ENCODE measurements at regions not wholly inside any gene's neighbourhood (a gene's known extent, or its start where the extent isn't known, plus 50 kb on each side); places are given as distances from the start of the nearest gene placed in this dataset.

GRCh38 chr1:199287206-199287605, 648.4 kb downstream of the PTPRC start:
- H3K36me3 ChIP-seq: no peaks in the 10 kb centered on the region
- TF ChIP-seq CTCF (IDR thresholded peaks at IDR 0.05): no peak
- no peak overlapping the region for H3K27ac ChIP-seq
- no peak for DNase-seq
- H3K9me3 ChIP-seq: no peaks in the 10 kb centered on the region
- intact Hi-C loops (cut with DNase I): no loop called here
- H3K9ac ChIP-seq (ENCODE audit: low read depth in 2 of 2, low read length in 2 of 2): no peak overlapping the region
- H3K4me1 ChIP-seq: no peaks in the 10 kb centered on the region
- no peaks in the 10 kb centered on the region for H3K27me3 ChIP-seq
- H3K4me3 ChIP-seq: no peak overlapping the region

GRCh38 chr1:199287647-199288046, 648.8 kb downstream of the PTPRC start:
- Histone ChIP-seq H3K36me3 (no peaks in the 10 kb centered on the region), H3K27me3 (no peaks in the 10 kb centered on the region), H3K9ac (ENCODE audit: low read depth in 2 of 2, low read length in 2 of 2) (no peak overlapping the region), H3K9me3 (no peaks in the 10 kb centered on the region), H3K4me3 (no peak overlapping the region), H3K4me1 (no peaks in the 10 kb centered on the region), H3K27ac (no peak overlapping the region)
- TF ChIP-seq CTCF (IDR thresholded peaks at IDR 0.05): no peak
- no peak for DNase-seq
- intact Hi-C loops (cut with DNase I): no loop called here

- Histone ChIP-seq H3K4me3 (no peak overlapping the region), H3K27ac (no peak overlapping the region), H3K4me1 (no peaks in the 10 kb centered on the region), H3K9me3 (no peaks in the 10 kb centered on the region), H3K36me3 (no peaks in the 10 kb centered on the region), H3K27me3 (no peaks in the 10 kb centered on the region), H3K9ac (ENCODE audit: low read depth in 2 of 2, low read length in 2 of 2) (no peak overlapping the region)
- TF ChIP-seq CTCF (IDR thresholded peaks at IDR 0.05): no peak
- intact Hi-C loops (cut with DNase I): no loop called here
- DNase-seq: no peak
These were observed 651.3 kb downstream of the PTPRC start for GRCh38 chr1:199290186-199290585.

GRCh38 chr1:199291022-199291740, 652.3 kb downstream of the PTPRC start:
- Histone ChIP-seq H3K36me3 (no peaks in the 10 kb centered on the region), H3K9me3 (no peaks in the 10 kb centered on the region), H3K4me3 (no peak overlapping the region), H3K9ac (ENCODE audit: low read depth in 2 of 2, low read length in 2 of 2) (no peak overlapping the region), H3K27me3 (no peaks in the 10 kb centered on the region), H3K27ac (no peak overlapping the region), H3K4me1 (no peaks in the 10 kb centered on the region)
- no peak for TF ChIP-seq CTCF (IDR thresholded peaks at IDR 0.05)
- DNase-seq: no peak
- intact Hi-C loops (cut with DNase I): no loop called here

GRCh38 chr1:199292896-199293295, 654.1 kb downstream of the PTPRC start:
- Histone ChIP-seq H3K36me3 (no peaks in the 10 kb centered on the region), H3K4me1 (no peaks in the 10 kb centered on the region), H3K9ac (ENCODE audit: low read depth in 2 of 2, low read length in 2 of 2) (no peak overlapping the region), H3K9me3 (no peaks in the 10 kb centered on the region), H3K27me3 (no peaks in the 10 kb centered on the region), H3K4me3 (no peak overlapping the region), H3K27ac (no peak overlapping the region)
- intact Hi-C loops (cut with DNase I): no loop called here
- no peak for TF ChIP-seq CTCF (IDR thresholded peaks at IDR 0.05)
- no peak for DNase-seq

Measured in colonic mucosa (tissue), 4 donors.